GM10266 (cell line): ENCODE measurements at regions not wholly inside any gene's neighbourhood (a gene's known extent, or its start where the extent isn't known, plus 50 kb on each side); places are given as distances from the start of the nearest gene placed in this dataset.

Experiments used
- DNase-seq: peaks from one replicate; pipeline ENCODE4 v3.0.0; 2012; ENCODE audit errors: extremely low spot score
- TF ChIP-seq, protein P1 (sequence below): IDR thresholded peaks from 2 replicates; pipeline ENCODE4 v1.5.1; 2012; ENCODE audit warnings: mild to moderate bottlenecking, low read depth; ENCODE audit not compliant: control insufficient read depth, insufficient read depth; ENCODE audit errors: missing control alignments

DNA sequence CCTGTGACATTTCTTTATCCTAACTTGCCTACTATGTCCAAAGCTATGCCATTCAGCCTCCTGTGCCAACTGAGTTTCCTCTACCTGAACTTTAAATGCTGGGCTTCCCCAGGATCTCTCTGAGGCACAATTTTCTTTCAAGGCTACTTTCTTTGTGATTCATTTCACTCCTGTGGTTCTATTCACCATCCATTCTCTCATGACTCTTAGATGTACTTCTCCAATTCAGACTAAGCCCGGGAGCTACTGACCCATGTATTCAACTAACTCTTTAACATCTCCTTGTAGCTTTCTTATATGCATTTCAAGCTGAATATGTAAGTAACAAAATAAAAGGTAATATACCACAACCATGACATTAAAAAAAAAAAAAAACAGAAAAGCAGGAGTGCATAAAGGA, 738.9 kb upstream of the USP15 start:
- TF ChIP-seq, protein P1, sequence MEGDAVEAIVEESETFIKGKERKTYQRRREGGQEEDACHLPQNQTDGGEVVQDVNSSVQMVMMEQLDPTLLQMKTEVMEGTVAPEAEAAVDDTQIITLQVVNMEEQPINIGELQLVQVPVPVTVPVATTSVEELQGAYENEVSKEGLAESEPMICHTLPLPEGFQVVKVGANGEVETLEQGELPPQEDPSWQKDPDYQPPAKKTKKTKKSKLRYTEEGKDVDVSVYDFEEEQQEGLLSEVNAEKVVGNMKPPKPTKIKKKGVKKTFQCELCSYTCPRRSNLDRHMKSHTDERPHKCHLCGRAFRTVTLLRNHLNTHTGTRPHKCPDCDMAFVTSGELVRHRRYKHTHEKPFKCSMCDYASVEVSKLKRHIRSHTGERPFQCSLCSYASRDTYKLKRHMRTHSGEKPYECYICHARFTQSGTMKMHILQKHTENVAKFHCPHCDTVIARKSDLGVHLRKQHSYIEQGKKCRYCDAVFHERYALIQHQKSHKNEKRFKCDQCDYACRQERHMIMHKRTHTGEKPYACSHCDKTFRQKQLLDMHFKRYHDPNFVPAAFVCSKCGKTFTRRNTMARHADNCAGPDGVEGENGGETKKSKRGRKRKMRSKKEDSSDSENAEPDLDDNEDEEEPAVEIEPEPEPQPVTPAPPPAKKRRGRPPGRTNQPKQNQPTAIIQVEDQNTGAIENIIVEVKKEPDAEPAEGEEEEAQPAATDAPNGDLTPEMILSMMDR: no peak
- no peak for DNase-seq

DNA sequence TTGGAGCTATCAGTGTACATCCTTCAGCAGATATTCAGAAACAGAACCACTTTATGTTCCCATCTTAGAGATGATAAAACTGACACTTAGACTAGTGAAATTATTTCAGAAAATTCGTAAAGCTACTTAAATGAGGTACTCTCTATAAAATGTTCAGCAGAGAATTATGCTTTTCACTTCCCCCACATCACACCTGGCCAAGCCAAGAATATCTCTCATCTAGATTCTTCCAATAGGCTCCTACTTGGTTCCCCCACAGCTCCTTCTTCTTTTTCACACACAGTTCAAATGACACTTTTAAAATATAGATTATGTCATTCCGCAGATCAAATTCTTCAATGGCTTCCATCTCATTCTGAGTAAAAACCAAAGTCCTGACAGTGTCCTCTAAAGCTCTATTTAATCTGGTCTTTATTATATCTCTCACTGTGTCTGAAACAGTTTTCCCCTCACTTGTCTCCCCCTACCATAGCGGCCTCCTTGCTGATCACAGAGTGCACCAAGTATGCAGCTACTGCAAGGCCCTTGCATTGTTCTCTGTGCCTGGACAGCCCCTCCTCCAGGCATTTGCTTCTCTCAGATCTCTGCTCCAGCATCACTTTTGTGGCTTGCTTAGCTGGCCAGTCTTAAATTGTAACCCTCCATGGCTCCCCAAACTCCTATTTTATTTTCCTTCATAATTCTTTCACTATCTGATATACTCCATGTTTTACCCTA, 736.8 kb upstream of the USP15 start:
- no peak for DNase-seq
- TF ChIP-seq, protein P1: no peak

DNA sequence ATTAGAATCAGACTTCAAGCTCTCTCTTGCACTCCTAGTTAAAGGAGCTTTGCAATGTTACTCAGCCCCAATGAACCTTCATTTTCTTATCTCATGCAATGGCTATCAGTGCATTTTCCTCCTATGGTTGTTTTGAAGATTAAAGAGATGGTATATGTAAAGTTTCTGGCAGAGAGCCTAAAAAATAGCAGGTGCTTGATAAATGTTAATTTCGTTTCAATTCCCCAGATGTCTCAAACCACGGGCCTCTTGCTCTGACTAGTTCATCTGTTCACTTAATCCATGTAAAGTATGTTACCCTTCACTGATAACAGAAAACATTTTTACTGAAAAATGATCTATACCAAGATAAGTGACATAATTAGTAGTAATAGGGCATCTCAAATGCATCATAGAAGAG, 735.4 kb upstream of the USP15 start:
- TF ChIP-seq, protein P1: no peak
- no peak for DNase-seq

DNA sequence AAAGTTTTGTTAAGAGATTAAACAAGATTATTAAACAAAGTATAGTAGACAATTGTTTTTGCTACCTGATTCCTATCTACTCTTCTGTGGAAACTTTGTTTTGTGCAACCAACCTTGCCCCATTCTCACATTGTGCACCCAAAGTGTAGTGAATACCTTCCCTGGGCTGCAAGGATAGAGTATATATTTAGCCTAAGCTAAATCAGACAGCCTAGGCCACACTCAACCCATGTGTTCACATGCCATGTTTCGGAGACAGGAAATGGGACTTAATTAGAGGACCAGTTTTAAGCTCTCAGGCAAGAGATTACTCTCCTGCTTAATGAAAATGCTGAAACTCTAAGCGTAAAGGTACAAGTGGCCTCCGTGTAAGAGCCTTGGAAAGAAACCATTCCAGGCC, 734.9 kb upstream of the USP15 start:
- DNase-seq: no peak
- TF ChIP-seq, protein P1: no peak

DNA sequence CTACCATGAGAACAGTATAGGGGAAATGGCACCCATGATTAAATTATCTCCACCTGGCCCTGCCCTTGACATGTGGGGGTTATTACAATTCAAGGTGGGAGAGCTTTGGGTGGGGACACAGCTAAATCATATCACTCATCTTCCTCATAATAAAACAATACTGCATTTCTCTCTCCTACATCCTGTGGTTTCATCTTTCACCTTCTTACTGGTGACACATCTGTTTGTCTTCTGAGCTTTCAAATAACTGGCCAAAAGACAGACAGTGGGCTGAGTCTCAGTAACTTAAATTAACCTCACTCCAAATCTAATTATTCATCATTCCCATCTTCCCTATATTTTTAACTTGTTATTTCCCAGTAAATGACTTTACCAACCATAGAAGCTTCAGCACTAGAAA, 729.7 kb upstream of the USP15 start:
- TF ChIP-seq, protein P1: no peak
- DNase-seq: no peak

DNA sequence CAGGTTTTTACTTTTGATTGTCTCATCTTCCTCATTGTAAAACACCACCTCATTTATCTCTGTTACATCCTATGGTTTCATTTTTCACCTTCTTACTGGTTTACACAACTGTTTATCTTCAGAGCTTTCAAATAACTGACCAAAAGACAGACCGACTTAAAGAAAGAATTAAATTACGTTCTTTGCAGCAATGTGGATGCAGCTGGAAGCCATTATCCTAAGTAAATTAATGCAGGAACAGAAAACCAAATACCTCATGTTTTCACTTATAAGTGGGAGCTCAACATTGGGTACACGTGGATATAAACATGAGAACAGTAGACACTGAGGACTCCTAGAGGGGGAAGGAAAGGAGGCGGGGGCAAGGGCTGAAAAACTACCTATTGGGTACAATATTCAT, 729.0 kb upstream of the USP15 start:
- no peak for DNase-seq
- TF ChIP-seq, protein P1: no peak

DNA sequence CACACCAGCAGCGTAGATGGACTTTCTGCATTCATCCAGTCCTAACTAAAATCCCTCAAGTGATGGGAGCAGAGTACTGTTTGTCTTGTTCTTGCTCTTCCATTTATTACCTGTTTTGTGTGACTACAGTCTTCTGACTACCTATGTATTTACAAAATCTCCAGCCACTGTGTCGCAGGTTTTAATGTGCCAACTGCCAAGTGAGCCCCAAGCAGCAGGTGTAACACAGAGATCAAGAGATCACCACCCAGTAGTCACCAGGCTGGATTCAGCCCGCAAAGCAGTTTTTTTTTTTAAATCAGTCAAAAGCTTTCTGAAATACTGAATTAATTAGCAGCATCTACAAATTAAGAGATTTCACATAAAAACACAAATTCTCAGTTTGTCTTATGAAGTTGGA, 724.1 kb upstream of the USP15 start:
- TF ChIP-seq, protein P1: no peak
- DNase-seq: no peak
